GM10248 (cell line): ENCODE measurements at regions not wholly inside any gene's neighbourhood (a gene's known extent, or its start where the extent isn't known, plus 50 kb on each side); places are given as distances from the start of the nearest gene placed in this dataset.

Experiments
- CTCF ChIA-PET: fragments of 300-600 bp; sonication (Branson Sonifier 250); formaldehyde crosslinking; extraction: SDS; loops from one replicate; lab custom pipeline; 2021; ENCODE audit warnings: antibody characterized with exemption; lab: Yijun Ruan, JAX
- POLR2A ChIA-PET: fragments of 350-650 bp; sonication (Branson Sonifier 250); formaldehyde crosslinking; extraction: SDS; loops from one replicate; lab custom pipeline; 2020; ENCODE audit warnings: antibody characterized with exemption; lab: Yijun Ruan, JAX
- DNase-seq: peaks from one replicate; pipeline ENCODE4 v3.0.0; 2012; ENCODE audit errors: extremely low spot score
- TF ChIP-seq, protein P1 (sequence below): IDR thresholded peaks from 2 replicates; pipeline ENCODE4 v1.5.1; 2012; ENCODE audit warnings: mild to moderate bottlenecking, low read depth; ENCODE audit errors: extremely low read depth, missing control alignments, control extremely low read depth

DNA sequence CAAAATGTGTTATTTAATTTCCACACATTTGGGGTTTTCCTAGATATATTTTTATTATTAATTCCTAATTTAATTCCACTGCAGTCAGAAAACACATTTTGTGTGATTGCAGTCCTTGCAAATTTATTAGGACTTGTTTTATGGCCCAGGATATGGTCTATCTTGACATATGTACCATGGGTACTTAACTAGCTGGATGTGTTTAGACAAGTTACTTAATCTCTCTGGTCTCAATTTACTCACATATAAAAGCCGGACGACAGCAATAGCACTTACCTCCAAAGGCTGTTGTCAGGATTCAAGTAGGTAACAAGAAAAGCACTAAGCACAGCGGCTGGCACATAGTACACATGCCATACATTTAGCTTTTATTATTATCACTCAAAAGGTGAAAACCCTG, 118.2 kb upstream of the MSX2 start:
- DNase-seq: no peak
- TF ChIP-seq, protein P1, sequence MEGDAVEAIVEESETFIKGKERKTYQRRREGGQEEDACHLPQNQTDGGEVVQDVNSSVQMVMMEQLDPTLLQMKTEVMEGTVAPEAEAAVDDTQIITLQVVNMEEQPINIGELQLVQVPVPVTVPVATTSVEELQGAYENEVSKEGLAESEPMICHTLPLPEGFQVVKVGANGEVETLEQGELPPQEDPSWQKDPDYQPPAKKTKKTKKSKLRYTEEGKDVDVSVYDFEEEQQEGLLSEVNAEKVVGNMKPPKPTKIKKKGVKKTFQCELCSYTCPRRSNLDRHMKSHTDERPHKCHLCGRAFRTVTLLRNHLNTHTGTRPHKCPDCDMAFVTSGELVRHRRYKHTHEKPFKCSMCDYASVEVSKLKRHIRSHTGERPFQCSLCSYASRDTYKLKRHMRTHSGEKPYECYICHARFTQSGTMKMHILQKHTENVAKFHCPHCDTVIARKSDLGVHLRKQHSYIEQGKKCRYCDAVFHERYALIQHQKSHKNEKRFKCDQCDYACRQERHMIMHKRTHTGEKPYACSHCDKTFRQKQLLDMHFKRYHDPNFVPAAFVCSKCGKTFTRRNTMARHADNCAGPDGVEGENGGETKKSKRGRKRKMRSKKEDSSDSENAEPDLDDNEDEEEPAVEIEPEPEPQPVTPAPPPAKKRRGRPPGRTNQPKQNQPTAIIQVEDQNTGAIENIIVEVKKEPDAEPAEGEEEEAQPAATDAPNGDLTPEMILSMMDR: no peak
- ChIA-PET CTCF (no interaction called here), POLR2A (no interaction called here)

DNA sequence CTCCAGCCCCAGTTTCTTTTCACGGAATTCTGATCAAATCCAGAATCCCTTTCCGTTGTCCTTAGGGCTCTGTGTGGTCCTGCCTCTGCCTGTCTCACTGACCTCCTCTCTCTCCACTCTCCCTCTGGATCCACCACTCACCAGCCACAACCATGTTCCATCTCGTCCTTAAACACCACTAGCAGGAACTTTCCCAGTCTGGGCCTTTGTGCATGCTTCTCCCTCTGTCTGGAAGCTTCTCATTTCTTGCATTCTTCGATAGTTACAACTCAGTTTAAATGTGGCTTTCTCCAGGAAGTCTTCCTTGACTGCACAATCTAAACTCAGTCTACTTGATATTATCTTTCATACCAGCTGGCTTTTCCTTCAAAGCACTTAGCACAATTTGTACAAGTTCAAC, 117.7 kb upstream of the MSX2 start:
- ChIA-PET POLR2A (no interaction called here), CTCF (interaction anchor here (0.8 kb wide), 1 partner anchor 17 kb away, joined by 3 read pairs; no protein-coding TSS in a partner anchor)
- TF ChIP-seq, protein P1: no peak
- DNase-seq: no peak

GRCh38 chr5:174607205-174607604, 117.2 kb upstream of the MSX2 start:
- DNase-seq: no peak
- TF ChIP-seq, protein P1: no peak
- ChIA-PET CTCF (interaction anchor here (0.8 kb wide), 1 partner anchor 18 kb away, joined by 3 read pairs; no protein-coding TSS in a partner anchor), POLR2A (no interaction called here)

DNA sequence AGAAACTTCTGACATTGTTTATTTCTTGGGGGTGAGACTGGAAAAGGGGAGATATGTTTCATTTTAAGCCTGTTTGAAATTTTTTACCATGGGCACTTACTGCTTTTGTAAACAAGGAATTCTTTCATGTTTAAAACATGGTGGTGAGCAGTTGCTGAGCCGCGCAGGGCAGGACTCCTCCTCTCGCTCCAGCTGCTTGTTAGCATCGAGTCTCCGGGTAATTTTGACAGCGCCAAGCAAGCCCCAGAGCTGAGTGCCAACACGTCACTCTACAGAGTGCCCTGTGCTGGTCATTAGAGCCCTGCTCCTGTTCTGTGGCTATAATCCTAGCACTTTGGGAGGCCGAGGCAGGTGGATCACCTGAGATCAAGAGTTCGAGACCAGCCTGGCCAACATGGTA, 116.5 kb upstream of the MSX2 start:
- TF ChIP-seq, protein P1: no peak
- CTCF ChIA-PET: no interaction called here
- POLR2A ChIA-PET: no interaction called here
- no peak for DNase-seq

- TF ChIP-seq, protein P1: no peak
- CTCF ChIA-PET: no interaction called here
- POLR2A ChIA-PET: no interaction called here
- DNase-seq: no peak
Measured at GRCh38 chr5:174608631-174609097, 115.7 kb upstream of the MSX2 start.

DNA sequence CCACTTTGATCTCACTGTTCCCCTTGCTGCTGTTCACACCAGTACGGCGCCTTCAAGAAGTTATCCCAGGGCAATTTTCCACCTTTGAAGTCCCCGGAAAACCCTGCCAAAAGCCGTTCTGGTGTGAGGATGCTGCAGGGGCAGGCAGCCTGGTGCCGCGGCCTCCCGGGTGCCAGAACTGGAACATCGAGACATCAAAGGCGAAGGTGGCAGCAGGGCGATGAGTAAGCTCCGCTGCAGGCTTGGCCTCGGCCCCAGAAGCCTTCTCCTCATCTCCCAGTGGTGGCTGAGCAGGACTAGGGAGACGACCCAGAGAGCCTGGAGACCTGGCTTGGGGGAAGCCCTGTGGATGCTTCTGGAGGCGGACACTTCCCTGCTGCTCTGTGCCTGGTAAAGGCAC, 115.3 kb upstream of the MSX2 start:
- DNase-seq: no peak
- ChIA-PET CTCF (no interaction called here), POLR2A (no interaction called here)
- TF ChIP-seq, protein P1: no peak
